ENCODE measurements at regions not wholly inside any gene's neighbourhood (a gene's known extent, or its start where the extent isn't known, plus 50 kb on each side); places are given as distances from the start of the nearest gene placed in this dataset.

GRCh38 chr2:71812736-71813135, 334.9 kb downstream of the CYP26B1 start (continued):
- TF ChIP-seq, protein P1, sequence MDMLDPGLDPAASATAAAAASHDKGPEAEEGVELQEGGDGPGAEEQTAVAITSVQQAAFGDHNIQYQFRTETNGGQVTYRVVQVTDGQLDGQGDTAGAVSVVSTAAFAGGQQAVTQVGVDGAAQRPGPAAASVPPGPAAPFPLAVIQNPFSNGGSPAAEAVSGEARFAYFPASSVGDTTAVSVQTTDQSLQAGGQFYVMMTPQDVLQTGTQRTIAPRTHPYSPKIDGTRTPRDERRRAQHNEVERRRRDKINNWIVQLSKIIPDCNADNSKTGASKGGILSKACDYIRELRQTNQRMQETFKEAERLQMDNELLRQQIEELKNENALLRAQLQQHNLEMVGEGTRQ (IDR thresholded peaks at IDR 0.05; ENCODE audit: borderline replicate concordance, low read depth, low read length), result no peak

DNA sequence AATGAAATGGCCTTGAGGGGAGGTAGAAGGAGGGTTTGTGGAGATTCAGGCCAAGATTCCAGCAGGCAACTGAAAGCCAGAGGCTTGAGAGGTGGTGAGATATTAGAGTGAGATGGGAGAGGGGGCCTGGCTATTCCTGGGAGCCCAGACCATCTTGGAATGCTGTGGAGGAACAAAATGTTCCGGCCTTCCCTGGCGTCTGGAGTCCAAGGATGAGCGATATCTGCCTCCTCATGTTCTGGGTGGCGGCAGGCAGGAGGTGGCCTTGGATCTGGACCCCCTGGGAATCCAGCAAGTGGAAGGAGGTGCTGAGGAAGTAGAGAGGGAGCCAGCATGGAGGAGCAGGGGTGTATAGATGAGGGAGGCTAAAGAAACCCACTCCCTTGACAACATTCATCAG, 335.9 kb downstream of the CYP26B1 start:
- Histone ChIP-seq H3K79me2 (ENCODE audit: insufficient read depth) (no peaks in the 10 kb centered on the region), H3F3A (replicated peaks; ENCODE audit: insufficient read depth) (no peaks in the 10 kb centered on the region), H3K27ac (ENCODE audit: low read depth in 2 of 2, low read length in 1 of 2) (no peak overlapping the region), H3K9me3 (no peaks in the 10 kb centered on the region), H3K9ac (no peak overlapping the region), H3K9me2 (no peaks in the 10 kb centered on the region), H3K36me3 (replicated peaks in 1 of 2; ENCODE audit: control insufficient read depth in 1 of 2, insufficient read depth in 2 of 2, low read length in 1 of 2) (no peaks in the 10 kb centered on the region), H3K4me2 (no peak overlapping the region), H2AFZ (ENCODE audit: low read depth) (no peak overlapping the region), H3K4me3 (ENCODE audit: low read depth in 2 of 2, low read length in 1 of 2) (no peak overlapping the region), H4K20me1 (ENCODE audit: insufficient read depth) (no peaks in the 10 kb centered on the region), H3K4me1 (ENCODE audit: control insufficient read depth in 1 of 2, insufficient read depth in 2 of 2, low read depth in 1 of 2, low read length in 1 of 2) (no peaks in the 10 kb centered on the region; a peak in 1 of 4 replicates), H3K27me3 (ENCODE audit: insufficient read depth) (no peaks in the 10 kb centered on the region)
- TF ChIP-seq GATA2 (CRISPR knock-in tag; IDR thresholded peaks at IDR 0.05) (no peak), TEAD4 (IDR thresholded peaks at IDR 0.05; ENCODE audit: borderline replicate concordance, insufficient read depth) (no peak), MEF2A (IDR thresholded peaks at IDR 0.05; ENCODE audit: borderline replicate concordance, low read depth) (no peak), TAF1 (IDR thresholded peaks at IDR 0.05; ENCODE audit: borderline replicate concordance, low read depth, low read length) (no peak), POLR2AphosphoS5 (IDR thresholded peaks at IDR 0.05; ENCODE audit: low read depth, low read length) (no peak), FOSL2 (IDR thresholded peaks at IDR 0.05; ENCODE audit: borderline replicate concordance, low read depth) (no peak), FOXM1 (IDR thresholded peaks at IDR 0.05; ENCODE audit: low read depth) (no peak), JUND (IDR thresholded peaks at IDR 0.05) (no peak), NRF1 (IDR thresholded peaks at IDR 0.05; ENCODE audit: low read depth, low read length) (no peak), RFX5 (IDR thresholded peaks at IDR 0.05; ENCODE audit: low read length) (no peak), RXRA (IDR thresholded peaks at IDR 0.05; ENCODE audit: borderline replicate concordance, low read depth) (no peak), RCOR1 (IDR thresholded peaks at IDR 0.05; ENCODE audit: low read length) (no peak), YY1 (IDR thresholded peaks at IDR 0.05; ENCODE audit: low read depth) (no peak), EP300 (IDR thresholded peaks at IDR 0.05; ENCODE audit: borderline replicate concordance in 1 of 2, low read depth in 1 of 2, low read length in 1 of 2) (no peak)
- TF ChIP-seq, protein P1 (IDR thresholded peaks at IDR 0.05; ENCODE audit: borderline replicate concordance, low read depth, low read length), result no peak
- TF ChIP-seq, protein P2, sequence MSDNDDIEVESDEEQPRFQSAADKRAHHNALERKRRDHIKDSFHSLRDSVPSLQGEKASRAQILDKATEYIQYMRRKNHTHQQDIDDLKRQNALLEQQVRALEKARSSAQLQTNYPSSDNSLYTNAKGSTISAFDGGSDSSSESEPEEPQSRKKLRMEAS (IDR thresholded peaks at IDR 0.05; ENCODE audit: low read depth), result no peak
- TF ChIP-seq, protein P3, sequence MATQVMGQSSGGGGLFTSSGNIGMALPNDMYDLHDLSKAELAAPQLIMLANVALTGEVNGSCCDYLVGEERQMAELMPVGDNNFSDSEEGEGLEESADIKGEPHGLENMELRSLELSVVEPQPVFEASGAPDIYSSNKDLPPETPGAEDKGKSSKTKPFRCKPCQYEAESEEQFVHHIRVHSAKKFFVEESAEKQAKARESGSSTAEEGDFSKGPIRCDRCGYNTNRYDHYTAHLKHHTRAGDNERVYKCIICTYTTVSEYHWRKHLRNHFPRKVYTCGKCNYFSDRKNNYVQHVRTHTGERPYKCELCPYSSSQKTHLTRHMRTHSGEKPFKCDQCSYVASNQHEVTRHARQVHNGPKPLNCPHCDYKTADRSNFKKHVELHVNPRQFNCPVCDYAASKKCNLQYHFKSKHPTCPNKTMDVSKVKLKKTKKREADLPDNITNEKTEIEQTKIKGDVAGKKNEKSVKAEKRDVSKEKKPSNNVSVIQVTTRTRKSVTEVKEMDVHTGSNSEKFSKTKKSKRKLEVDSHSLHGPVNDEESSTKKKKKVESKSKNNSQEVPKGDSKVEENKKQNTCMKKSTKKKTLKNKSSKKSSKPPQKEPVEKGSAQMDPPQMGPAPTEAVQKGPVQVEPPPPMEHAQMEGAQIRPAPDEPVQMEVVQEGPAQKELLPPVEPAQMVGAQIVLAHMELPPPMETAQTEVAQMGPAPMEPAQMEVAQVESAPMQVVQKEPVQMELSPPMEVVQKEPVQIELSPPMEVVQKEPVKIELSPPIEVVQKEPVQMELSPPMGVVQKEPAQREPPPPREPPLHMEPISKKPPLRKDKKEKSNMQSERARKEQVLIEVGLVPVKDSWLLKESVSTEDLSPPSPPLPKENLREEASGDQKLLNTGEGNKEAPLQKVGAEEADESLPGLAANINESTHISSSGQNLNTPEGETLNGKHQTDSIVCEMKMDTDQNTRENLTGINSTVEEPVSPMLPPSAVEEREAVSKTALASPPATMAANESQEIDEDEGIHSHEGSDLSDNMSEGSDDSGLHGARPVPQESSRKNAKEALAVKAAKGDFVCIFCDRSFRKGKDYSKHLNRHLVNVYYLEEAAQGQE (IDR thresholded peaks at IDR 0.05; ENCODE audit: low read depth, low read length), result no peak
- TF ChIP-seq, protein P4, sequence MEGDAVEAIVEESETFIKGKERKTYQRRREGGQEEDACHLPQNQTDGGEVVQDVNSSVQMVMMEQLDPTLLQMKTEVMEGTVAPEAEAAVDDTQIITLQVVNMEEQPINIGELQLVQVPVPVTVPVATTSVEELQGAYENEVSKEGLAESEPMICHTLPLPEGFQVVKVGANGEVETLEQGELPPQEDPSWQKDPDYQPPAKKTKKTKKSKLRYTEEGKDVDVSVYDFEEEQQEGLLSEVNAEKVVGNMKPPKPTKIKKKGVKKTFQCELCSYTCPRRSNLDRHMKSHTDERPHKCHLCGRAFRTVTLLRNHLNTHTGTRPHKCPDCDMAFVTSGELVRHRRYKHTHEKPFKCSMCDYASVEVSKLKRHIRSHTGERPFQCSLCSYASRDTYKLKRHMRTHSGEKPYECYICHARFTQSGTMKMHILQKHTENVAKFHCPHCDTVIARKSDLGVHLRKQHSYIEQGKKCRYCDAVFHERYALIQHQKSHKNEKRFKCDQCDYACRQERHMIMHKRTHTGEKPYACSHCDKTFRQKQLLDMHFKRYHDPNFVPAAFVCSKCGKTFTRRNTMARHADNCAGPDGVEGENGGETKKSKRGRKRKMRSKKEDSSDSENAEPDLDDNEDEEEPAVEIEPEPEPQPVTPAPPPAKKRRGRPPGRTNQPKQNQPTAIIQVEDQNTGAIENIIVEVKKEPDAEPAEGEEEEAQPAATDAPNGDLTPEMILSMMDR (IDR thresholded peaks at IDR 0.05), result no peak
- 35% methylated on average over 4 of the region's 4 CpGs for WGBS (ENCODE audit: low lambda C conversion rate)
- DNase-seq, result no peak
- ChIA-PET POLR2A (no interaction called here), CTCF (interaction anchor here (1.8 to 3.1 kb wide), 2 partner anchors 9 to 14 kb away, joined by 8 to 12 read pairs; no protein-coding TSS in a partner anchor)

All from SK-N-SH (cell line).